H9 (cell line): ENCODE measurements at regions not wholly inside any gene's neighbourhood (a gene's known extent, or its start where the extent isn't known, plus 50 kb on each side); places are given as distances from the start of the nearest gene placed in this dataset.

Source experiments
- DNase-seq: peaks from one replicate; pipeline ENCODE4 v3.0.0-alpha.2; 2017
- H2AFZ ChIP-seq: one replicate; pipeline ENCODE4 v1.6.1; 2013; ENCODE audit warnings: mild to moderate bottlenecking, low read length, control low read depth, moderate library complexity
- H2AK5ac ChIP-seq: 2 replicates; pipeline ENCODE4 v1.6.1; 2013; ENCODE audit warnings: low read length, control low read depth, mixed read lengths; ENCODE audit not compliant: insufficient read length
- H2BK120ac ChIP-seq: one replicate; pipeline ENCODE4 v1.6.1; 2013; ENCODE audit warnings: low read depth, mild to moderate bottlenecking, low read length, control low read depth, inconsistent platforms; ENCODE audit not compliant: poor library complexity, severe bottlenecking
- H2BK12ac ChIP-seq: 2 replicates; pipeline ENCODE4 v1.6.1; 2013; ENCODE audit warnings: low read length, control low read depth, mixed read lengths, low read depth; ENCODE audit not compliant: insufficient read length
- H2BK15ac ChIP-seq: 2 replicates; pipeline ENCODE4 v1.6.1; 2013; ENCODE audit warnings: low read depth, low read length, control low read depth
- H2BK20ac ChIP-seq: one replicate; pipeline ENCODE4 v1.6.1; 2013; ENCODE audit warnings: low read depth, mild to moderate bottlenecking, low read length, control low read depth, inconsistent platforms; ENCODE audit not compliant: poor library complexity, severe bottlenecking
- H2BK5ac ChIP-seq: 2 replicates; pipeline ENCODE4 v1.6.1; 2013; ENCODE audit warnings: low read length, control low read depth, mixed read lengths; ENCODE audit not compliant: insufficient read length
- H3K14ac ChIP-seq: 2 replicates; pipeline ENCODE4 v1.6.1; 2013; ENCODE audit warnings: low read length, control low read depth; ENCODE audit not compliant: insufficient read depth
- H3K18ac ChIP-seq: 2 replicates; pipeline ENCODE4 v1.6.1; 2013; ENCODE audit warnings: low read depth, mild to moderate bottlenecking, mixed read lengths, low read length, control low read depth; ENCODE audit not compliant: insufficient read length
- H3K23ac ChIP-seq: 2 replicates; pipeline ENCODE4 v1.6.1; 2013; ENCODE audit warnings: low read length, control low read depth, mixed read lengths, low read depth; ENCODE audit not compliant: insufficient read length
- H3K23me2 ChIP-seq: 2 replicates; pipeline ENCODE4 v1.6.1; 2013; ENCODE audit warnings: low read depth, mild to moderate bottlenecking, mixed read lengths, low read length, control low read depth; ENCODE audit not compliant: insufficient read length, poor library complexity, severe bottlenecking
- H3K27ac ChIP-seq: 2 replicates; pipeline ENCODE4 v1.5.1; 2013; ENCODE audit warnings: low read length, control low read depth, mixed read lengths, low read depth; ENCODE audit not compliant: insufficient read length
- H3K27me3 ChIP-seq: 2 replicates; pipeline ENCODE4 v1.6.1; 2013; ENCODE audit warnings: low read length, control low read depth, inconsistent platforms; ENCODE audit not compliant: insufficient read depth
- H3K4ac ChIP-seq: 2 replicates; pipeline ENCODE4 v1.6.1; 2013; ENCODE audit warnings: low read depth, mild to moderate bottlenecking, control low read depth, inconsistent platforms, low read length, moderate library complexity
- H3K4me1 ChIP-seq: 2 replicates; pipeline ENCODE4 v1.6.1; 2013; ENCODE audit warnings: low read length, control low read depth, inconsistent platforms; ENCODE audit not compliant: insufficient read depth
- H3K4me2 ChIP-seq: 2 replicates; pipeline ENCODE4 v1.6.1; 2013; ENCODE audit warnings: low read length, control low read depth, mixed read lengths; ENCODE audit not compliant: insufficient read length, insufficient read depth
- H3K56ac ChIP-seq: 2 replicates; pipeline ENCODE4 v1.6.1; 2013; ENCODE audit warnings: low read depth, mild to moderate bottlenecking, mixed read lengths, low read length, control low read depth; ENCODE audit not compliant: insufficient read length
- H3K79me1 ChIP-seq: 2 replicates; pipeline ENCODE4 v1.6.1; 2013; ENCODE audit warnings: low read depth, mild to moderate bottlenecking, moderate library complexity, low read length, control low read depth, inconsistent platforms; ENCODE audit not compliant: insufficient read depth, poor library complexity, severe bottlenecking
- H3K79me2 ChIP-seq: 2 replicates; pipeline ENCODE4 v1.6.1; 2013; ENCODE audit warnings: low read length, control low read depth, inconsistent platforms; ENCODE audit not compliant: insufficient read depth
- H3K9ac ChIP-seq: 2 replicates; pipeline ENCODE4 v1.6.1; 2013; ENCODE audit warnings: low read length, control low read depth, mixed read lengths; ENCODE audit not compliant: insufficient read length; ENCODE audit errors: extremely low read depth
- H3K9me3 ChIP-seq: one replicate; pipeline ENCODE4 v1.6.1; 2013; ENCODE audit warnings: low read depth, low read length, inconsistent platforms; ENCODE audit not compliant: control insufficient read depth
- H3T11ph ChIP-seq: one replicate; pipeline ENCODE4 v1.6.1; 2013; ENCODE audit warnings: mild to moderate bottlenecking, low read length, control low read depth, inconsistent platforms
- H4K20me1 ChIP-seq: one replicate; pipeline ENCODE4 v1.6.1; 2013; ENCODE audit not compliant: control insufficient read depth, insufficient read length, insufficient read depth
- H4K5ac ChIP-seq: 2 replicates; pipeline ENCODE4 v1.6.1; 2013; ENCODE audit warnings: low read depth, mild to moderate bottlenecking, mixed read lengths, low read length, control low read depth; ENCODE audit not compliant: insufficient read length
- H4K8ac ChIP-seq: replicated peaks from 2 replicates; pipeline ENCODE4 v1.6.1; 2013; ENCODE audit warnings: low read length, control low read depth, mixed read lengths, low read depth; ENCODE audit not compliant: insufficient read length
- H4K91ac ChIP-seq: 2 replicates; pipeline ENCODE4 v1.6.1; 2013; ENCODE audit warnings: low read depth, mild to moderate bottlenecking, moderate library complexity, mixed read lengths, low read length, control low read depth; ENCODE audit not compliant: insufficient read length
- H3K27ac Mint-ChIP-seq, 3 experiments: 2 replicates in 2 of 3; 3 replicates in 1 of 3; pipeline ENCODE4 v1.8.0; 2020 to 2021; ENCODE audit warnings: mixed read lengths in 3 of 3, mild to moderate bottlenecking in 1 of 3, moderate library complexity in 1 of 3
- H3K27me3 Mint-ChIP-seq: 2 replicates; pipeline ENCODE4 v1.8.0; 2021; ENCODE audit warnings: low read depth, mild to moderate bottlenecking, moderate library complexity, mixed read lengths
- H3K36me3 Mint-ChIP-seq, 3 experiments: 2 replicates in 2 of 3; 3 replicates in 1 of 3; pipeline ENCODE4 v1.8.0; 2020 to 2021; ENCODE audit warnings: low read depth in 3 of 3, mixed read lengths in 3 of 3; ENCODE audit not compliant: insufficient read depth in 1 of 3
- H3K4me1 Mint-ChIP-seq, 2 experiments: 2 replicates each; pipeline ENCODE4 v1.8.0; 2020; ENCODE audit warnings: mixed read lengths in 2 of 2
- H3K4me3 Mint-ChIP-seq, 2 experiments: 2 replicates in 1 of 2; 3 replicates in 1 of 2; pipeline ENCODE4 v1.8.0; 2020 to 2021; ENCODE audit warnings: mild to moderate bottlenecking in 2 of 2, mixed read lengths in 2 of 2, moderate library complexity in 1 of 2
- H3K9me3 Mint-ChIP-seq, 2 experiments: 2 replicates in 1 of 2; 3 replicates in 1 of 2; pipeline ENCODE4 v1.8.0; 2020; ENCODE audit warnings: mild to moderate bottlenecking in 2 of 2, mixed read lengths in 2 of 2, moderate library complexity in 1 of 2
- CTCF ChIP-seq: fragments of 200-600 bp; sonication (generic); conservative IDR thresholded peaks from 3 replicates; pipeline ENCODE4 v1.8.0; 2021; ENCODE audit warnings: antibody characterized with exemption, mild to moderate bottlenecking
- WGBS: extraction: QIAGEN DNeasy Blood & Tissue Kit; methylation state at CpG from one replicate; pipeline ENCODE4 v1.1.7; 2013; ENCODE audit warnings: missing lambda C conversion rate, low lambda C conversion rate, mixed read lengths; ENCODE audit not compliant: insufficient read length; ENCODE audit errors: extremely low coverage; 5-methylcytosine and 5-hydroxymethylcytosine counted together

DNA sequence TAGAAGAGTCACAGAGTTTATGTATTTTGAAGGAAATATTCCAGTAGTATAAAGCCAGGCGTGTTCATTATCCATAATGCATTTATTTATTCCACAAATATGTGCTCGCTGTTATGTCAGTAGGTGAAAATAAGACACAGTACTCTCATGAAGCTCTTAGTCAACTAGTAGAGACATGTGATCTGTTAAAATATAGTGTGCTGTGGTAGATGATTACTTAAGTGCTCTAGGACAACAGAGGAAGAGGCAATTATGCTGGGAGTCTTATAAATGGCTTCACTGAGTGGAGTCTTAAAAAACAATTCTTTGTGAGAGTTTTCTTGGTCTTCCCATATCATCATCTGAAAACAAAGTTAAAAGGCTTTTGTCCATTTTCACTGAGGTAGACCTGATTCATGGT is 457.3 kb downstream of the XIRP2 start:
- H3K18ac ChIP-seq = no peak overlapping the region
- H4K8ac ChIP-seq = no peak overlapping the region
- H3T11ph ChIP-seq = no peak overlapping the region
- H3K4ac ChIP-seq = no peak overlapping the region
- H4K5ac ChIP-seq = no peak overlapping the region
- H2BK20ac ChIP-seq = no peak overlapping the region
- no peaks in the 10 kb centered on the region for H3K27me3 ChIP-seq
- no peak overlapping the region for H3K27ac ChIP-seq
- Mint-ChIP-seq H3K4me1 (peaks cover 40 to 45% of the 10 kb centered on the region in 2 experiments), H3K9me3 (no peaks in the 10 kb centered on the region), H3K4me3 (no peak overlapping the region), H3K27me3 (no peaks in the 10 kb centered on the region), H3K27ac (peak overlapping the region in 2 of 3 experiments; percentile 0 to 36; a peak in 3 of 7 replicates), H3K36me3 (no peaks in the 10 kb centered on the region)
- H2BK12ac ChIP-seq = no peak overlapping the region
- H4K20me1 ChIP-seq = no peaks in the 10 kb centered on the region
- peaks cover 3% of the 10 kb centered on the region; the same call in 1 of the 2 replicates for H3K79me2 ChIP-seq
- no peak overlapping the region for H2AK5ac ChIP-seq
- no peak overlapping the region for H3K56ac ChIP-seq
- DNase-seq = no peak
- H2BK5ac ChIP-seq = no peak overlapping the region
- TF ChIP-seq CTCF = no peak
- no peak overlapping the region for H3K14ac ChIP-seq
- no peak overlapping the region for H2BK15ac ChIP-seq
- H4K91ac ChIP-seq = no peak overlapping the region
- no peaks in the 10 kb centered on the region for H3K79me1 ChIP-seq
- no peak overlapping the region for H3K23ac ChIP-seq
- no peaks in the 10 kb centered on the region for H3K23me2 ChIP-seq
- H3K4me1 ChIP-seq = no peaks in the 10 kb centered on the region; the same call in 1 of the 2 replicates
- no peak overlapping the region for H3K4me2 ChIP-seq
- H2BK120ac ChIP-seq = no peak overlapping the region
- H3K9me3 ChIP-seq = no peaks in the 10 kb centered on the region
- H2AFZ ChIP-seq = no peak overlapping the region
- WGBS = no CpG with 5 or more reads among the region's 2 CpGs
- no peak overlapping the region for H3K9ac ChIP-seq
